DND-41 (cell line): ENCODE measurements at regions not wholly inside any gene's neighbourhood (a gene's known extent, or its start where the extent isn't known, plus 50 kb on each side); places are given as distances from the start of the nearest gene placed in this dataset.
"Not testable (repeated sequence)": the region's sequence is repeated elsewhere in the genome, so short reads cannot be mapped to it uniquely, and the experiment has no call there.

Source experiments
- ATAC-seq: fragments of 200-7000 bp; cut with Tn5 transposase; 3 replicates; pipeline ENCODE4 v1.9.1; 2021; ENCODE audit warnings: low read depth; ENCODE audit not compliant: insufficient read depth
- DNase-seq: peaks from one replicate; pipeline ENCODE4 v3.0.0-alpha.2; 2020
- H2AFZ ChIP-seq: 2 replicates; pipeline ENCODE4 v1.6.0; 2012; ENCODE audit warnings: low read depth, low read length
- H3K27ac ChIP-seq: 2 replicates; pipeline ENCODE4 v1.5.1; 2012; ENCODE audit warnings: low read length, inconsistent platforms
- H3K27me3 ChIP-seq: fragments of 200-600 bp; sonication (generic); 2 replicates; pipeline ENCODE4 v1.6.0; 2012; ENCODE audit warnings: low read length, mild to moderate bottlenecking, inconsistent platforms; ENCODE audit not compliant: insufficient read depth, poor library complexity
- H3K36me3 ChIP-seq: 2 replicates; pipeline ENCODE4 v1.5.1; 2012; ENCODE audit warnings: low read length, inconsistent platforms; ENCODE audit not compliant: insufficient read depth
- H3K4me1 ChIP-seq: 2 replicates; pipeline ENCODE4 v1.5.1; 2012; ENCODE audit warnings: mild to moderate bottlenecking, low read length; ENCODE audit not compliant: insufficient read depth
- H3K4me2 ChIP-seq: 2 replicates; pipeline ENCODE4 v1.6.0; 2012; ENCODE audit warnings: mild to moderate bottlenecking, moderate library complexity, low read length, inconsistent platforms; ENCODE audit not compliant: insufficient read depth
- H3K4me3 ChIP-seq, 2 experiments: fragments of 200-600 bp in 1 of 2; shearing (Covaris generic) in 1 of 2; 2 replicates each; pipeline ENCODE4 v1.5.1; 2012 to 2016; ENCODE audit warnings: inconsistent platforms in 2 of 2, low read length in 2 of 2, mild to moderate bottlenecking in 2 of 2, low read depth in 1 of 2, moderate library complexity in 1 of 2
- H3K79me2 ChIP-seq: 2 replicates; pipeline ENCODE4 v1.6.0; 2012; ENCODE audit warnings: low read length, inconsistent platforms; ENCODE audit not compliant: insufficient read depth
- H3K9ac ChIP-seq: 2 replicates; pipeline ENCODE4 v1.6.0; 2012; ENCODE audit warnings: low read depth, mild to moderate bottlenecking, inconsistent platforms, low read length, moderate library complexity
- H3K9me3 ChIP-seq: 2 replicates; pipeline ENCODE4 v1.5.1; 2012; ENCODE audit warnings: low read length, moderate library complexity, mild to moderate bottlenecking, inconsistent platforms; ENCODE audit not compliant: insufficient read depth, severe bottlenecking
- H4K20me1 ChIP-seq: 2 replicates; pipeline ENCODE4 v1.6.0; 2012; ENCODE audit warnings: low read length; ENCODE audit not compliant: insufficient read depth
- EZH2 ChIP-seq: IDR thresholded peaks from 3 replicates; pipeline ENCODE4 v1.6.1; 2012; ENCODE audit warnings: borderline replicate concordance, low read depth, mild to moderate bottlenecking, moderate library complexity, low read length, inconsistent platforms; ENCODE audit not compliant: severe bottlenecking
- TF ChIP-seq, protein P1 (sequence below): IDR thresholded peaks from 2 replicates; pipeline ENCODE4 v1.5.1; 2012; ENCODE audit warnings: borderline replicate concordance, low read length, moderate library complexity, mild to moderate bottlenecking; ENCODE audit not compliant: poor library complexity, severe bottlenecking; ENCODE audit errors: extremely low read depth

DNA sequence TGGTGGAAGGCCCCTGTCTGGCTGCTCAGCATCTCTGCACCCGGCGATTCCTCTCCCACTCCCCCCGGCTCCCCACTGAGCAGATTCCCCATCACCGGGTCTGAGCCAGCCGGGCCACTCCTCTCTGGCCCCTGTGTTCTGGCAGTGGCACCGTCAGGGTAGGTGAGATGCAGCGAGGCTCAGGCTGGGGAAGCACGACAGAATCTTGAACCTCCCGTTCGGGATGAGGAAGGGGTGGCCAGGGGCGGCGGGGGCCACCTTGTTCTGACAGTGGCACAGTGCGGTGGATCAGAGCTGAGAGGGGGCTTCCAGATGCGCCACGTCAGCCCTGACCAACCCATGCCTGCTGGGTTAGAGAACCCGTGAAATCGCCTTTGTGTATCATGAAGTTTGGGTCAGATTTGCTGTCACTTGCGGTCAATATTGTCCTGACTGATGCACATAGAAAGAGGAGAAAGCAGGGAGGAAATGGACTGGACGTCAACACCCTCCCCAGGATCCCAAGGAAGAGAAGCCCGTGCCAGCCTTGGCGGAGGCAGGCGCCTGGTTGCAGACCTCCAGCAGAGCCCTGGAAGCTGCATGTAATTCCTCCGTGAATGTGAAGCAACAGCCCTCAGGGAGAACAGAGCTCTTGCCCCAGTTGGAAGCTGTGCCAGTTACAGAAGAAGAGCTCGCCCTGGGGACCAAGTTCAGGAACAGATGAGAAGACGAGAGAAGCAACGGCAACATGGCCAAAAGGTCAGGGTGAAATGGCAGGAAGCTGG is 137.1 kb upstream of the SFSWAP start:
- no peak for TF ChIP-seq EZH2
- TF ChIP-seq, protein P1, sequence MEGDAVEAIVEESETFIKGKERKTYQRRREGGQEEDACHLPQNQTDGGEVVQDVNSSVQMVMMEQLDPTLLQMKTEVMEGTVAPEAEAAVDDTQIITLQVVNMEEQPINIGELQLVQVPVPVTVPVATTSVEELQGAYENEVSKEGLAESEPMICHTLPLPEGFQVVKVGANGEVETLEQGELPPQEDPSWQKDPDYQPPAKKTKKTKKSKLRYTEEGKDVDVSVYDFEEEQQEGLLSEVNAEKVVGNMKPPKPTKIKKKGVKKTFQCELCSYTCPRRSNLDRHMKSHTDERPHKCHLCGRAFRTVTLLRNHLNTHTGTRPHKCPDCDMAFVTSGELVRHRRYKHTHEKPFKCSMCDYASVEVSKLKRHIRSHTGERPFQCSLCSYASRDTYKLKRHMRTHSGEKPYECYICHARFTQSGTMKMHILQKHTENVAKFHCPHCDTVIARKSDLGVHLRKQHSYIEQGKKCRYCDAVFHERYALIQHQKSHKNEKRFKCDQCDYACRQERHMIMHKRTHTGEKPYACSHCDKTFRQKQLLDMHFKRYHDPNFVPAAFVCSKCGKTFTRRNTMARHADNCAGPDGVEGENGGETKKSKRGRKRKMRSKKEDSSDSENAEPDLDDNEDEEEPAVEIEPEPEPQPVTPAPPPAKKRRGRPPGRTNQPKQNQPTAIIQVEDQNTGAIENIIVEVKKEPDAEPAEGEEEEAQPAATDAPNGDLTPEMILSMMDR, result no peak
- no peaks in the 10 kb centered on the region for H3K4me1 ChIP-seq

DNA sequence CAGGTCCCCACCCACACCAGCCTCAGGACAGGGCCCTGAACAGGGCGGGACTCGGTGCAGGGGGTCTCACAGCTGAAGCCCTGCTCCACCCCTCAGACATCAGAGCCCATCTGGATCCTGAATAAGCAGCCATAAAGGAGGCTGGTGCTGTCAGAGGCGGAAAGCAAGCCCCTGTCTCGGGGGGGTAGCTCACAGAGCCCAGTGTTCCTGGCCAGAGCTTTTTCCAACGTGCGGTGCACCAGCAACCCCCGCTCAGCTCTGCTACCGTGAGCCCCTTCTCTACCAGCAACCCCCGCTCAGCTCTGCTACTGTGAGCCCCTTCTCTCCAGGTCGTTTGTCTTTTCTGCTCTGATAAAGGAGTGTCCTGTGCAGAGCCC is 136.5 kb upstream of the SFSWAP start:
- ATAC-seq (no peak), DNase-seq (no peak)
- Histone ChIP-seq H3K79me2 (no peaks in the 10 kb centered on the region), H3K36me3 (no peaks in the 10 kb centered on the region), H3K9me3 (no peaks in the 10 kb centered on the region), H3K4me1 (no peaks in the 10 kb centered on the region), H3K4me3 (no peak overlapping the region), H3K27me3 (peaks cover 3% of the 10 kb centered on the region), H3K4me2 (no peak overlapping the region), H4K20me1 (no peaks in the 10 kb centered on the region), H2AFZ (no peak overlapping the region), H3K9ac (no peak overlapping the region), H3K27ac (no peak overlapping the region)
- no peak for TF ChIP-seq EZH2
- TF ChIP-seq, protein P1, result no peak

More for the DNA sequence above, 137.1 kb upstream of the SFSWAP start:
- Histone ChIP-seq H3K36me3 (no peaks in the 10 kb centered on the region), H3K27ac (no peak overlapping the region), H3K9ac (no peak overlapping the region), H2AFZ (no peak overlapping the region), H3K79me2 (no peaks in the 10 kb centered on the region), H4K20me1 (no peaks in the 10 kb centered on the region), H3K4me2 (no peak overlapping the region), H3K4me3 (no peak overlapping the region), H3K9me3 (no peaks in the 10 kb centered on the region), H3K27me3 (peaks cover 3% of the 10 kb centered on the region)
- ATAC-seq (no peak), DNase-seq (no peak)

DNA sequence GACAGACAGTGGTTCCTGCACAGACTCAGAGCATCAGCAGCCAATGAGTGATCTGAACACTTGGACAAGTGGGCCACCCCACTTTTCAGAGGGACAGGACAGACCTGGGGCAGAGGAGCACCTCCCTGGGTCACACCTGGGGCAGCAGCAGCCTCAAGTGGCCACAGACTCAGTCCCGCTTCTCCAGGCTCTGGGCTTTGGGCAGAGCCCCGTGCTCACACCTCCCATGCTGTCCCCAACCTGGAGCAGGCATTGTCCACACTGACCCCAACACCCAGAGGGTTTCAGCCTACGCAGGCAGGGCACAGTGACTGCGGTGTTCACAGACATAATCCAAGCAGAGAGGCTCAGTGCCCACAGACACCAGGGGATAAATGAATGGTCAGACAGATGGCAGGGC is 135.5 kb upstream of the SFSWAP start:
- Histone ChIP-seq H3K27me3 (peaks cover 3% of the 10 kb centered on the region), H3K4me2 (no peak overlapping the region), H2AFZ (no peak overlapping the region), H3K4me1 (no peaks in the 10 kb centered on the region), H3K9ac (no peak overlapping the region), H3K27ac (no peak overlapping the region), H4K20me1 (no peaks in the 10 kb centered on the region), H3K9me3 (no peaks in the 10 kb centered on the region), H3K79me2 (no peaks in the 10 kb centered on the region), H3K36me3 (no peaks in the 10 kb centered on the region), H3K4me3 (no peak overlapping the region)
- TF ChIP-seq, protein P1, result no peak
- no peak for TF ChIP-seq EZH2
- DNase-seq (no peak), ATAC-seq (no peak)

DNA sequence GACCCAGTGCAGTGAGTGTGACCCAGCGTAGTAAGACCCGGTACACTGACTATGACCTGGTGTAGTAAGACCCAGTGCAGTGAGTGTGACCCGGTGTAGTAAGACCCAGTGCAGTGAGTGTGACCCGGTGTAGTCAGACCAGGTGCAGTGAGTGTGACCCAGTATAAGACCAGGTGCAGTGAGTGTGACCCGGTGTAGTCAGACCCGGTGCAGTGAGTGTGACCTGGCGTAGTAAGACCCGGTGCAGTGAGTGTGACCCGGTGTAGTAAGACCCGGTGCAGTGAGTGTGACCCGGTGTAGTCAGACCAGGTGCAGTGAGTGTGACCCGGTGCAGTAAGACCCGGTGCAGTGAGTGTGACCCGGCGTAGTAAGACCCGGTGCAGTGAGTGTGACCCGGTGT is 134.2 kb upstream of the SFSWAP start:
- ATAC-seq, result not testable (repeated sequence)

More for the DNA sequence above, 134.2 kb upstream of the SFSWAP start:
- H3K4me1 ChIP-seq, H4K20me1 ChIP-seq, H3K27me3 ChIP-seq, DNase-seq, H3K9me3 ChIP-seq, H3K27ac ChIP-seq, H3K4me2 ChIP-seq, H3K79me2 ChIP-seq, H3K36me3 ChIP-seq, H3K4me3 ChIP-seq, H2AFZ ChIP-seq, H3K9ac ChIP-seq: not testable (repeated sequence)
